A549 (cell line): ENCODE measurements at regions not wholly inside any gene's neighbourhood (a gene's known extent, or its start where the extent isn't known, plus 50 kb on each side); places are given as distances from the start of the nearest gene placed in this dataset.

Experiments
- ATAC-seq, 2 experiments: fragments of 200-7000 bp in 1 of 2; fragments of >200 bp in 1 of 2; cut with Nextera tagmentation in 1 of 2; cut with Tn5 transposase in 1 of 2; 3 replicates each; pipeline versions ENCODE4 v1.8.0 to v1.9.1; 2018 to 2020; ENCODE audit warnings: mild to moderate bottlenecking in 1 of 2, moderate library complexity in 1 of 2
- CTCF ChIA-PET: fragments of 300-600 bp; sonication (Branson Sonifier 250); formaldehyde crosslinking; extraction: SDS; loops from one replicate; lab custom pipeline; 2021; ENCODE audit warnings: antibody characterized with exemption, inconsistent platforms; lab: Yijun Ruan, JAX
- POLR2A ChIA-PET: fragments of 350-600 bp; formaldehyde crosslinking; extraction: SDS; loops from one replicate; lab custom pipeline; 2021; ENCODE audit warnings: antibody characterized with exemption, inconsistent platforms; lab: Yijun Ruan, JAX
- DNase-seq, 2 experiments: peaks; one replicate each; pipeline versions ENCODE4 v3.0.0 to v3.0.0-alpha.2; 2011 to 2016; ENCODE audit warnings: low read depth in 1 of 2, low spot score in 1 of 2
- FAIRE-seq: peaks from 2 replicates; lab custom pipeline; 2011; peaks lifted over from hg19 to GRCh38; lab: Jason Lieb, UNC
- H3K27ac ChIP-seq, 2 experiments: fragments of >200 bp; sonication (Bioruptor Twin); formaldehyde crosslinking; 3 replicates each; pipeline ENCODE4 v1.5.1; 2016 to 2017
- H3K4me1 ChIP-seq: fragments of >200 bp; sonication (Bioruptor Twin); formaldehyde crosslinking; 3 replicates; pipeline ENCODE4 v1.6.1; 2016
- H3K4me2 ChIP-seq: fragments of >200 bp; sonication (Bioruptor Twin); formaldehyde crosslinking; 3 replicates; pipeline ENCODE4 v1.6.1; 2016
- H3K4me3 ChIP-seq: fragments of >200 bp; sonication (Bioruptor Twin); formaldehyde crosslinking; 3 replicates; pipeline ENCODE4 v1.5.1; 2016
- H3K9me3 ChIP-seq: fragments of >200 bp; sonication (Bioruptor Twin); formaldehyde crosslinking; 3 replicates; pipeline ENCODE4 v1.6.1; 2016
- BHLHE40 ChIP-seq: IDR thresholded peaks from 2 replicates; pipeline ENCODE4 v1.6.1; 2012; ENCODE audit warnings: low read depth, low read length, inconsistent platforms
- CBX8 ChIP-seq: fragments of 200-600 bp; sonication (generic); IDR thresholded peaks from 2 replicates; pipeline ENCODE4 v1.6.1; 2016
- CEBPB ChIP-seq, 2 experiments: fragments of >200 bp in 1 of 2; sonication (Bioruptor Twin) in 1 of 2; formaldehyde crosslinking in 1 of 2; IDR thresholded peaks; 2 replicates each; pipeline ENCODE4 v1.6.1; 2012 to 2016
- CHD2 ChIP-seq: fragments of 150-350 bp; IDR thresholded peaks from 2 replicates; pipeline ENCODE4 v1.6.1; 2014; ENCODE audit warnings: low read length; ENCODE audit not compliant: partially characterized antibody
- EHF ChIP-seq: fragments of 250-450 bp; sonication (Bioruptor Pico); IDR thresholded peaks from 2 replicates; pipeline ENCODE4 v1.5.0; 2020; ENCODE audit warnings: mild to moderate bottlenecking
- EHMT2 ChIP-seq: fragments of 200-600 bp; sonication (generic); IDR thresholded peaks from 2 replicates; pipeline ENCODE4 v1.6.1; 2016; ENCODE audit warnings: antibody characterized with exemption, low read depth, mild to moderate bottlenecking, moderate library complexity
- ESRRA ChIP-seq: fragments of 150-350 bp; IDR thresholded peaks from 2 replicates; pipeline ENCODE4 v1.6.1; 2014; ENCODE audit warnings: mild to moderate bottlenecking, low read length, borderline replicate concordance
- FOSB ChIP-seq: fragments of 250-450 bp; sonication (Bioruptor Pico); IDR thresholded peaks from 2 replicates; pipeline ENCODE4 v1.5.0; 2020; ENCODE audit warnings: mild to moderate bottlenecking, moderate library complexity
- GATA3 ChIP-seq: IDR thresholded peaks from 2 replicates; pipeline ENCODE4 v1.6.1; 2012; ENCODE audit warnings: borderline replicate concordance
- HDAC2 ChIP-seq: fragments of 200-600 bp; sonication (generic); IDR thresholded peaks from 2 replicates; pipeline ENCODE4 v1.6.1; 2016
- HMGXB4 ChIP-seq: fragments of 250-450 bp; sonication (Bioruptor Pico); IDR thresholded peaks from 2 replicates; pipeline ENCODE4 v1.5.0; 2021; ENCODE audit warnings: mild to moderate bottlenecking, moderate library complexity, borderline replicate concordance
- HOXB13 ChIP-seq: fragments of 250-450 bp; sonication (Bioruptor Pico); IDR thresholded peaks from 2 replicates; pipeline ENCODE4 v1.5.0; 2020; ENCODE audit warnings: low read depth, mild to moderate bottlenecking, moderate library complexity
- HOXB5 ChIP-seq: fragments of 250-450 bp; sonication (Bioruptor Pico); IDR thresholded peaks from 2 replicates; pipeline ENCODE4 v1.5.0; 2020; ENCODE audit warnings: mild to moderate bottlenecking, moderate library complexity
- JUNB ChIP-seq: fragments of >200 bp; sonication (Bioruptor Twin); formaldehyde crosslinking; IDR thresholded peaks from 2 replicates; pipeline ENCODE4 v1.6.1; 2016
- KDM1A ChIP-seq: fragments of 200-600 bp; sonication (generic); IDR thresholded peaks from 2 replicates; pipeline ENCODE4 v1.6.1; 2016; ENCODE audit warnings: low read depth, mild to moderate bottlenecking
- KDM5A ChIP-seq: fragments of 200-600 bp; sonication (generic); IDR thresholded peaks from 2 replicates; pipeline ENCODE4 v1.6.1; 2016; ENCODE audit warnings: antibody characterized with exemption, mild to moderate bottlenecking
- NFE2L2 ChIP-seq: fragments of 150-350 bp; conservative IDR thresholded peaks from 2 replicates; pipeline ENCODE4 v1.6.1; 2014; ENCODE audit warnings: low read length
- NR3C1 ChIP-seq: fragments of >200 bp; sonication (Bioruptor Twin); formaldehyde crosslinking; IDR thresholded peaks from 3 replicates; pipeline ENCODE4 v1.6.1; 2017
- POLR2A ChIP-seq: IDR thresholded peaks from 2 replicates; pipeline ENCODE4 v1.6.1; 2012; ENCODE audit warnings: mild to moderate bottlenecking, low read length
- RFX5 ChIP-seq: fragments of 450-650 bp; IDR thresholded peaks from 2 replicates; pipeline ENCODE4 v1.7.1; 2014; ENCODE audit warnings: antibody characterized with exemption, mild to moderate bottlenecking, moderate library complexity
- TFCP2L1 ChIP-seq: fragments of 250-450 bp; sonication (Bioruptor Pico); IDR thresholded peaks from 2 replicates; pipeline ENCODE4 v1.5.0; 2021; ENCODE audit warnings: mild to moderate bottlenecking
- TP53 ChIP-seq: fragments of 250-450 bp; sonication (Bioruptor Pico); IDR thresholded peaks from 2 replicates; pipeline ENCODE4 v1.5.0; 2021; ENCODE audit warnings: mild to moderate bottlenecking, moderate library complexity
- USF2 ChIP-seq: fragments of 450-650 bp; IDR thresholded peaks from 2 replicates; pipeline ENCODE4 v1.6.1; 2014; ENCODE audit warnings: antibody characterized with exemption
- ZC3H11A ChIP-seq: fragments of 450-650 bp; IDR thresholded peaks from 2 replicates; pipeline ENCODE4 v1.6.1; 2014; ENCODE audit warnings: antibody characterized with exemption, mild to moderate bottlenecking
- ZNF302 ChIP-seq: fragments of 250-450 bp; sonication (Bioruptor Pico); IDR thresholded peaks from 2 replicates; pipeline ENCODE4 v1.9.0; 2021; ENCODE audit warnings: inconsistent platforms, mild to moderate bottlenecking, moderate library complexity
- ZSCAN20 ChIP-seq: fragments of 250-450 bp; sonication (Bioruptor Pico); IDR thresholded peaks from 2 replicates; pipeline ENCODE4 v1.8.0; 2022; ENCODE audit warnings: mild to moderate bottlenecking, moderate library complexity
- WGBS: methylation state at CpG from one replicate; pipeline ENCODE4 v1.1.6; 2017; ENCODE audit errors: missing lambda C conversion rate; 5-methylcytosine and 5-hydroxymethylcytosine counted together
- TF ChIP-seq, protein P1 (sequence below): fragments of >200 bp; sonication (Bioruptor Twin); formaldehyde crosslinking; IDR thresholded peaks from 3 replicates; pipeline ENCODE4 v1.6.1; 2016

DNA sequence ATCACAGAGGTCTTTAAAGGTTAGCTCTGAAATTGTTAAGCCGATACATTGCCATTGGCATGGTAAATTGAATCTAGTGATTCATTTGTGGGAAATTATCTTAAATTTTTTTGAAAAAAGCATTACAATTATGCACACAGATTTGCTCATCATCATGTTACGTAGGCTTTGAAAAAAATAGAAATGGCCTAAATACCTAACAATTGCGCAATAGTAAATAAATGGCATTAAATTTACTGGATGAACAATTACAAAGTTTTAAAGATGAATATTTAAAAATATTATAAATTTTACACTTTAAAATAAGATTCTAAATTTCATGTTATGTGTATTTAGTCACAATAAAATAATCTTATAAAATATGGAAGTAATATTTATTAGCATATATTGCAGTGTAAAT lies 171.3 kb downstream of the RPRM start:
- ChIA-PET POLR2A (no interaction called here), CTCF (no interaction called here)
- H3K9me3 ChIP-seq, result no peaks in the 10 kb centered on the region
- no peaks in the 10 kb centered on the region for H3K4me1 ChIP-seq
- H3K27ac ChIP-seq, result no peak overlapping the region
- no peak overlapping the region for H3K4me3 ChIP-seq
- TF ChIP-seq KDM1A (no peak), CEBPB (IDR thresholded peaks at IDR 0.05) (peak; percentile 53 to 76; a peak in 3 of 4 replicates)
- FAIRE-seq (no peak), DNase-seq (no peak), ATAC-seq (no peak)
- 53% methylated on average over 3 of the region's 3 CpGs for WGBS
- H3K4me2 ChIP-seq, result no peak overlapping the region

GRCh38 chr2:153299809-153300208 lies 178.8 kb downstream of the RPRM start:
- Histone ChIP-seq H3K4me2 (no peak overlapping the region), H3K4me3 (no peak overlapping the region), H3K27ac (no peak overlapping the region), H3K4me1 (no peaks in the 10 kb centered on the region), H3K9me3 (no peaks in the 10 kb centered on the region)
- ATAC-seq (no peak), DNase-seq (no peak), FAIRE-seq (no peak)
- POLR2A ChIA-PET, result no interaction called here
- CTCF ChIA-PET, result no interaction called here
- no peak for TF ChIP-seq CBX8
- no peak for TF ChIP-seq POLR2A
- no peak for TF ChIP-seq ZC3H11A
- no peak for TF ChIP-seq CEBPB (IDR thresholded peaks at IDR 0.05)
- no peak for TF ChIP-seq USF2
- no peak for TF ChIP-seq HDAC2
- no peak for TF ChIP-seq KDM5A
- no peak for TF ChIP-seq CHD2
- 18% methylated on average over 4 of the region's 4 CpGs for WGBS

DNA sequence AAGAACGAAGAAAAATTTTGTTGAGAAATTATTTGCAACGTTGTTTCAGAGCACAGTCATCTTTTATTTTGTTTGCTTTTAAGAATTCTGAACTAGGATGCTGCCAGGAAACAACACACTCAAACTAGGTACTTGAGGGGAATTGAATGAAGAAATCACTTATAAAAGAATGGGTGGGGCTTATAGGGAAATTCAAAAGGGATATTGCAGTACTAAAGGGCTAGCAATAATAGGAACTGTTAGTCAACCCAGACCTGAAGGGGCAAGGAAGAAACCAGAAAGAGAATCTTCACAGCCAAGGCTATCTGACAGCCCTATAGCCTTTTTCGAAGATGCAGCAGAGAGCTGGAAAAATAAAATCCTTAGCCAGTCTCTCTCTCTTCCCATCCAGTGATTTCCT lies 179.3 kb downstream of the RPRM start:
- under 1% methylated on average over 3 of the region's 3 CpGs for WGBS
- no peak overlapping the region for H3K4me3 ChIP-seq
- no peak for DNase-seq
- TF ChIP-seq JUNB, result no peak
- no peak for TF ChIP-seq FOSB (CRISPR knock-in tag)
- TF ChIP-seq HOXB13, result no peak
- no peak for TF ChIP-seq EHMT2
- no peak for TF ChIP-seq ZSCAN20 (CRISPR knock-in tag)
- no peak for TF ChIP-seq ESRRA
- TF ChIP-seq NR3C1, result no peak
- TF ChIP-seq RFX5, result no peak
- no peak for TF ChIP-seq HOXB5 (CRISPR knock-in tag)
- TF ChIP-seq BHLHE40, result no peak
- no peak for TF ChIP-seq NFE2L2
- TF ChIP-seq GATA3, result no peak
- no peak for TF ChIP-seq HDAC2
- no peak for TF ChIP-seq TP53 (CRISPR knock-in tag)
- TF ChIP-seq EHF (CRISPR knock-in tag), result no peak
- TF ChIP-seq, protein P1, sequence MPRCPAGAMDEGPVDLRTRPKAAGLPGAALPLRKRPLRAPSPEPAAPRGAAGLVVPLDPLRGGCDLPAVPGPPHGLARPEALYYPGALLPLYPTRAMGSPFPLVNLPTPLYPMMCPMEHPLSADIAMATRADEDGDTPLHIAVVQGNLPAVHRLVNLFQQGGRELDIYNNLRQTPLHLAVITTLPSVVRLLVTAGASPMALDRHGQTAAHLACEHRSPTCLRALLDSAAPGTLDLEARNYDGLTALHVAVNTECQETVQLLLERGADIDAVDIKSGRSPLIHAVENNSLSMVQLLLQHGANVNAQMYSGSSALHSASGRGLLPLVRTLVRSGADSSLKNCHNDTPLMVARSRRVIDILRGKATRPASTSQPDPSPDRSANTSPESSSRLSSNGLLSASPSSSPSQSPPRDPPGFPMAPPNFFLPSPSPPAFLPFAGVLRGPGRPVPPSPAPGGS, result no peak
- TF ChIP-seq TFCP2L1 (CRISPR knock-in tag), result no peak
- no peak for TF ChIP-seq ZNF302 (CRISPR knock-in tag)
- TF ChIP-seq HMGXB4 (CRISPR knock-in tag), result no peak
- ChIA-PET POLR2A (no interaction called here), CTCF (interaction anchor here (1.8 kb wide), 1 partner anchor 12 kb away, joined by 4 read pairs; no protein-coding TSS in a partner anchor)
- no peak overlapping the region for H3K27ac ChIP-seq
- no peak for FAIRE-seq
- no peaks in the 10 kb centered on the region for H3K4me1 ChIP-seq
- no peaks in the 10 kb centered on the region for H3K9me3 ChIP-seq
- no peak for ATAC-seq
- H3K4me2 ChIP-seq, result no peak overlapping the region
